ENCODE measurements at regions not wholly inside any gene's neighbourhood (a gene's known extent, or its start where the extent isn't known, plus 50 kb on each side); places are given as distances from the start of the nearest gene placed in this dataset.

DNA sequence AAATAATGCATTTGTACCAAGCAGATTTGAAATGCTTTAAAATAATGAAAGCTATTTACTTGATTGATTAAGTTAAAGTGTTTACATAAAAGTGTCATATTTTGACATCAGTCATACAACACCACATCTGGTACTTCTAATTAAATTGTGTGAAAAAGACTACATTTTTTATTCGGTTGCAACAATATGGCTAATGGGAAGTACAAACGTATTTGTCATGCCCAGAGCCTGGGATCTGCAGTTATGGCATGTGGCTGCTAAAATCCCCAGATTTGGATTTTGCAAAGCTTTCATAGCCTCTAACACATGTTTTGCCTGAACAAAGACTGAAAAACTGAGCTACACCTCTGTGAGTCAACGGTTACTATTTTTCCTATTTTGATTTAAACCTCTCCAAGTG is 66.6 kb downstream of the LLPH start:
- 79 to 87% methylated on average over 3 of the region's 3 CpGs for WGBS, 2 donors

DNA sequence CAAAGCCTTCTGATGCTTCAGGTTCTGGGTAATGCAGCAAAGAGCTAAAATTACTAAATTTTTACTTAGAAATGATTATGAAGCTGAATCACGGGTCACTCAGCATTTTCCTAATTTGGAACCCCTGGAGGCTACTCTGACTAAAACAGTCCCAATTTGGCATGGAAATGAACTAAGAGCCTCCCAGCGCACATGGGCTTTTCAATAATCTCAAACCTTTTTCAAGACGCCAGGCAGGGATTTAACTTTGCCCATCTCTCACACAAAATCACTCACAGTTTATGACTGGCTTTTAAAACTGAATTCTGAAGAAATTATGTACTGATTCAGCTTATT is 68.3 kb downstream of the LLPH start:
- WGBS, 2 donors: 91 to 97% methylated on average over 3 of the region's 3 CpGs
- Histone ChIP-seq H3K4me3 (no peak overlapping the region), H3K27ac (ENCODE audit: low read depth in 1 of 2, low read length in 1 of 2) (no peak overlapping the region), H3K9me3 (ENCODE audit: control insufficient read depth in 4 of 4, insufficient read depth in 3 of 4, low read length in 3 of 4) (no peaks in the 10 kb centered on the region), H3K4me1 (ENCODE audit: control insufficient read depth in 5 of 5, insufficient read depth in 5 of 5, low read length in 5 of 5) (peaks cover 0 to 26% (median 0%) of the 10 kb centered on the region in 5 donors), H3K27me3 (ENCODE audit: control insufficient read depth in 3 of 3, insufficient read depth in 3 of 3, low read length in 2 of 3) (no peaks in the 10 kb centered on the region), H3K9ac (ENCODE audit: insufficient read depth in 1 of 2, low read length in 2 of 2) (no peak overlapping the region), H3K36me3 (ENCODE audit: control insufficient read depth in 4 of 4, insufficient read depth in 4 of 4, low read length in 4 of 4) (no peaks in the 10 kb centered on the region)
- no peak for TF ChIP-seq CTCF (IDR thresholded peaks at IDR 0.05; ENCODE audit: control extremely low read depth, extremely low read depth)
- ATAC-seq (ENCODE audit: insufficient read depth, low FRiP score): no peak
- no peak for DNase-seq

More for the DNA sequence above, 66.6 kb downstream of the LLPH start:
- no peak overlapping the region for H3K9ac ChIP-seq (ENCODE audit: insufficient read depth in 1 of 2, low read length in 2 of 2)
- no peaks in the 10 kb centered on the region for H3K9me3 ChIP-seq (ENCODE audit: control insufficient read depth in 4 of 4, insufficient read depth in 3 of 4, low read length in 3 of 4)
- no peaks in the 10 kb centered on the region for H3K36me3 ChIP-seq (ENCODE audit: control insufficient read depth in 4 of 4, insufficient read depth in 4 of 4, low read length in 4 of 4)
- no peak for DNase-seq
- H3K4me3 ChIP-seq: no peak overlapping the region
- no peaks in the 10 kb centered on the region for H3K27me3 ChIP-seq (ENCODE audit: control insufficient read depth in 3 of 3, insufficient read depth in 3 of 3, low read length in 2 of 3)
- H3K27ac ChIP-seq (ENCODE audit: low read depth in 1 of 2, low read length in 1 of 2): no peak overlapping the region
- H3K4me1 ChIP-seq (ENCODE audit: control insufficient read depth in 5 of 5, insufficient read depth in 5 of 5, low read length in 5 of 5): peaks cover 0 to 26% (median 0%) of the 10 kb centered on the region in 5 donors
- no peak for TF ChIP-seq CTCF (IDR thresholded peaks at IDR 0.05; ENCODE audit: control extremely low read depth, extremely low read depth)
- no peak for ATAC-seq (ENCODE audit: insufficient read depth, low FRiP score)

DNA sequence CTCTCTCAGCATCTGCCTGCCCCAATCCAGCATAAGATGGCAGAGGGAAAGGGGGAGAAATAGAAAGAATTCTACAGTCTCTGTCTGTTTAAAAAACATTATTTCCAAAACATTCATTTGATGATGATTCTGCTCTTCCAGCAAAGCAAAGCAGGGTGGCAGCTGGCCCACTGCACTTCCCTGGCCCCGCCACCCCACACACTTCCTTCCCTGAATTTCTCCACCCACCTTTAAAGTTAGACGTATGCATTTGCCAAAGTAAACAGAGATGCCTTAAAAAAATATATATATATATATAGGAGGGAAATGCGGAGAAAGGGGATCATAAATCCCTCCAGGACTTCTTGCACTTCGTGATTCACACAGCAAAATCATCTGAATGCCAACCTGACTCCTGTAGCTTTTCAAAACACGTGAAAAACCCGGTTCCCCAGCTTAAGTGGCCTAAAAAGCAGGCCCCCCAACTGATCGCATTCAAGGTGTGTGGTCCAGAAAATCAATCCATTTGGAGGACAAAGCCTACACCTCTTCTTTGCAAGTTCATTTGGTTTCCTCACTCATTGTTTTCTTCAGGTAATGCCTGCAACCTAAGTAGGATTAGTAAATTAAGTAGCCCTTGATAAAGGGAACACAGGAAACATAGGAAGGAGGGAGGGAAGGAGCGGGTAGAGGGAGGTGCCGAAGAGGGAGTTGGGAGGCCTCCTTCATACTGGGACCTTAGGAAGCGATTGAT is 68.8 kb downstream of the LLPH start:
- ATAC-seq (ENCODE audit: insufficient read depth, low FRiP score) (no peak), DNase-seq (no peak)
- no peaks in the 10 kb centered on the region for H3K36me3 ChIP-seq (ENCODE audit: control insufficient read depth in 4 of 4, insufficient read depth in 4 of 4, low read length in 4 of 4)
- no peak overlapping the region for H3K27ac ChIP-seq (ENCODE audit: low read depth in 1 of 2, low read length in 1 of 2)
- peaks cover 0 to 26% (median 0%) of the 10 kb centered on the region in 5 donors for H3K4me1 ChIP-seq (ENCODE audit: control insufficient read depth in 5 of 5, insufficient read depth in 5 of 5, low read length in 5 of 5)
- H3K27me3 ChIP-seq (ENCODE audit: control insufficient read depth in 3 of 3, insufficient read depth in 3 of 3, low read length in 2 of 3): no peaks in the 10 kb centered on the region
- no peak overlapping the region for H3K4me3 ChIP-seq
- H3K9ac ChIP-seq (ENCODE audit: insufficient read depth in 1 of 2, low read length in 2 of 2): no peak overlapping the region
- H3K9me3 ChIP-seq (ENCODE audit: control insufficient read depth in 4 of 4, insufficient read depth in 3 of 4, low read length in 3 of 4): no peaks in the 10 kb centered on the region
- WGBS, 2 donors: 51 to 61% methylated on average over 10 of the region's 10 CpGs
- TF ChIP-seq CTCF (IDR thresholded peaks at IDR 0.05; ENCODE audit: control extremely low read depth, extremely low read depth): no peak

GRCh38 chr12:66061076-66061475 is 69.5 kb downstream of the LLPH start:
- Histone ChIP-seq H3K9me3 (ENCODE audit: control insufficient read depth in 4 of 4, insufficient read depth in 3 of 4, low read length in 3 of 4) (no peaks in the 10 kb centered on the region), H3K36me3 (ENCODE audit: control insufficient read depth in 4 of 4, insufficient read depth in 4 of 4, low read length in 4 of 4) (no peaks in the 10 kb centered on the region), H3K9ac (ENCODE audit: insufficient read depth in 1 of 2, low read length in 2 of 2) (no peak overlapping the region), H3K27me3 (ENCODE audit: control insufficient read depth in 3 of 3, insufficient read depth in 3 of 3, low read length in 2 of 3) (no peaks in the 10 kb centered on the region), H3K4me3 (no peak overlapping the region), H3K27ac (ENCODE audit: low read depth in 1 of 2, low read length in 1 of 2) (no peak overlapping the region), H3K4me1 (ENCODE audit: control insufficient read depth in 5 of 5, insufficient read depth in 5 of 5, low read length in 5 of 5) (peaks cover 0 to 23% (median 0%) of the 10 kb centered on the region in 5 donors)
- no peak for TF ChIP-seq CTCF (IDR thresholded peaks at IDR 0.05; ENCODE audit: control extremely low read depth, extremely low read depth)
- DNase-seq (no peak), ATAC-seq (ENCODE audit: insufficient read depth, low FRiP score) (no peak)
- 85 to 86% methylated on average over 3 of the region's 3 CpGs for WGBS, 2 donors

Measured in lung (tissue), 11 donors.